ENCODE measurements at regions not wholly inside any gene's neighbourhood (a gene's known extent, or its start where the extent isn't known, plus 50 kb on each side); places are given as distances from the start of the nearest gene placed in this dataset.

DNA sequence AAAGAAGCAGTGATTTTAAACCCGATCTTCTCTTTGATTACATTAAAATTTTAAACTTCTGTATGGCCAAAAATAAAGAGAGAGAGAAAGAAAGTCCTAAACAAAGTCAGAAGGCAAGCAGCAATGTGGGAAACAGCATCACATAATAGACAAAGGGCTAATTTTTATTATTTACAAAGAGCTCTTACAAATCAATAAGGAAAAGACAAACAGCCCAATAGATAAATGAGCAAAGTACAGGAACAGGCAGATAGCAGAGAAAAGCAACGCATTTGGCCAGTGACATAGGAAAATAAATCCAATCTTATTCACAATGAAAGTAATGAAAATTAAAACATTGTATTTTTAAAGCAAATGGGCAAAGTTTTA lies 93.1 kb downstream of the SALL1 start:
- no peak overlapping the region for H3K27ac ChIP-seq

GRCh38 chr16:51057102-51057793 lies 93.8 kb downstream of the SALL1 start:
- no peak overlapping the region for H3K27ac ChIP-seq

More for the DNA sequence above, 93.1 kb downstream of the SALL1 start:
- TF ChIP-seq, protein P1, sequence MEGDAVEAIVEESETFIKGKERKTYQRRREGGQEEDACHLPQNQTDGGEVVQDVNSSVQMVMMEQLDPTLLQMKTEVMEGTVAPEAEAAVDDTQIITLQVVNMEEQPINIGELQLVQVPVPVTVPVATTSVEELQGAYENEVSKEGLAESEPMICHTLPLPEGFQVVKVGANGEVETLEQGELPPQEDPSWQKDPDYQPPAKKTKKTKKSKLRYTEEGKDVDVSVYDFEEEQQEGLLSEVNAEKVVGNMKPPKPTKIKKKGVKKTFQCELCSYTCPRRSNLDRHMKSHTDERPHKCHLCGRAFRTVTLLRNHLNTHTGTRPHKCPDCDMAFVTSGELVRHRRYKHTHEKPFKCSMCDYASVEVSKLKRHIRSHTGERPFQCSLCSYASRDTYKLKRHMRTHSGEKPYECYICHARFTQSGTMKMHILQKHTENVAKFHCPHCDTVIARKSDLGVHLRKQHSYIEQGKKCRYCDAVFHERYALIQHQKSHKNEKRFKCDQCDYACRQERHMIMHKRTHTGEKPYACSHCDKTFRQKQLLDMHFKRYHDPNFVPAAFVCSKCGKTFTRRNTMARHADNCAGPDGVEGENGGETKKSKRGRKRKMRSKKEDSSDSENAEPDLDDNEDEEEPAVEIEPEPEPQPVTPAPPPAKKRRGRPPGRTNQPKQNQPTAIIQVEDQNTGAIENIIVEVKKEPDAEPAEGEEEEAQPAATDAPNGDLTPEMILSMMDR (IDR thresholded peaks at IDR 0.05) = no peak
- no peak for TF ChIP-seq ZFX (IDR thresholded peaks at IDR 0.05; ENCODE audit: borderline replicate concordance)

GRCh38 chr16:51056331-51056730 lies 94.7 kb downstream of the SALL1 start:
- no peak overlapping the region for H3K27ac ChIP-seq
- TF ChIP-seq ZFX (IDR thresholded peaks at IDR 0.05; ENCODE audit: borderline replicate concordance) = no peak
- TF ChIP-seq, protein P1 (IDR thresholded peaks at IDR 0.05) = no peak

More at GRCh38 chr16:51057102-51057793, 93.8 kb downstream of the SALL1 start:
- TF ChIP-seq ZFX (IDR thresholded peaks at IDR 0.05; ENCODE audit: borderline replicate concordance) = no peak
- TF ChIP-seq, protein P1 (IDR thresholded peaks at IDR 0.05) = no peak

DNA sequence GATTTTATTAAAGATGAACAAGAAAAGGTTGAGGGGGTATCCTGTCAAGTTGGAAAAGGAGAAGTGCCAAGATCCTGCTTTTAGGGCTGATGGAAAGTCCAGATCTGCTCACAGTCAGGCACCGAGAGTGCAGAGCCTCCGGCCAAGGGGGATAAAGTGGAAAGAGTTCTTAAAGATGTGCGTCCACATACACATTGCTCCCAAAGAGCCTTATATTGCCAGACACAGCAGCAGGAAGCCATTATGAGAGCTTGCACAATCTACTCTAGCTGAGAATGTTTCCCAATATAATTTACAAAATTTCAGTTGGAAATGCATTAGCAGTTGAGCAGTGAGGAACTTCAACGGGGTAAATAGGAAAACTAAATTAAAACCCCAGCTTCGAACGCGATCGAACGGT lies 95.6 kb downstream of the SALL1 start:
- no peak for TF ChIP-seq ZFX (IDR thresholded peaks at IDR 0.05; ENCODE audit: borderline replicate concordance)
- TF ChIP-seq, protein P1 (IDR thresholded peaks at IDR 0.05) = no peak

DNA sequence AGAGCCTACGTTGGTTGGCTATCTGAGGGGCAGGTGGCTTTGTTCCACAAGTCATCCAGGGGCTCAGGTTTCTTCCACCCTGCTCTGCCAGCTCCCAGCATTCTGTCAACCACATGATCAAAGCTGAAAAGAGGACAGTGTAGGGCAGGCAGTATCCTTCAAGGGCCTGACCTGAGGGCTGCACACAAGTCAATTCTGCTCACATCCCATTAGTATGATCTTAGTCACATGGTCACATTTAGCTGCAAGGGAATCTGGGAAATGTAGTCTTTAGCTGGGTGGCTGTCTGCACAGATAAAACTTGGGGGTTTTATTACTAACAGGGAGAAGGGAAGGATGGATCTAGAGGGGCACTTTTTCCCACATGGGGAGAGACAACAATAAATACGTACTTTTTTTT lies 97.3 kb downstream of the SALL1 start:
- TF ChIP-seq, protein P1 (IDR thresholded peaks at IDR 0.05) = no peak
- TF ChIP-seq ZFX (IDR thresholded peaks at IDR 0.05; ENCODE audit: borderline replicate concordance) = no peak
- H3K27ac ChIP-seq = no peak overlapping the region

More for the DNA sequence above, 95.6 kb downstream of the SALL1 start:
- H3K27ac ChIP-seq = no peak overlapping the region

- TF ChIP-seq ZFX (IDR thresholded peaks at IDR 0.05; ENCODE audit: borderline replicate concordance) = no peak
- TF ChIP-seq, protein P1 (IDR thresholded peaks at IDR 0.05) = no peak
Measured at GRCh38 chr16:51051671-51052070, 99.4 kb downstream of the SALL1 start.

DNA sequence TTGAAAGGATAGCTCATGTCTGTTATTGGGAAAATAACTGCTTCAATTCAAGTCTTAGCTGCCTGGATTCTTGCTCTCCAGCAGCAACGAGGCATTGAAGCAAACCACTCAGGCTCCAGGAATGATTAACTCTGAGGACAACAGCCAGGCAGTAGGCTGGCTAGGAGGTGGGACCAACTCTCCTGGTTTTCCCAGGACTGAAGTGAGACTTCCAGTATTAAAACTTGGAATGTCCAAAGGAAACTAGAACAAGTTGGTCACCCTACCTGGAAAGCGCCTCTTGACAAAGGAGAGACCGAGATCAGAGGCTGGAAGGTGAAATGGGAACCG lies 100.7 kb downstream of the SALL1 start:
- H3K27ac ChIP-seq = no peak overlapping the region
- TF ChIP-seq ZFX (IDR thresholded peaks at IDR 0.05; ENCODE audit: borderline replicate concordance) = no peak
- TF ChIP-seq, protein P1 (IDR thresholded peaks at IDR 0.05) = no peak

More at GRCh38 chr16:51051671-51052070, 99.4 kb downstream of the SALL1 start:
- H3K27ac ChIP-seq = no peak overlapping the region
